DOHH2 (cell line): ENCODE measurements at regions not wholly inside any gene's neighbourhood (a gene's known extent, or its start where the extent isn't known, plus 50 kb on each side); places are given as distances from the start of the nearest gene placed in this dataset.

Source experiments
- EZH2phosphoT487 ChIP-seq: fragments of 200-600 bp; sonication (generic); IDR thresholded peaks from 2 replicates; pipeline ENCODE4 v1.6.1; 2017; ENCODE audit warnings: borderline replicate concordance, mild to moderate bottlenecking, antibody characterized with exemption, low read length, moderate library complexity, mixed read lengths
- TF ChIP-seq, protein P1 (sequence below): fragments of 200-600 bp; sonication (generic); IDR thresholded peaks from one replicate; pipeline ENCODE4 v1.5.1; 2014; ENCODE audit warnings: antibody characterized with exemption, mild to moderate bottlenecking, low read depth, low read length; ENCODE audit not compliant: poor library complexity, severe bottlenecking

DNA sequence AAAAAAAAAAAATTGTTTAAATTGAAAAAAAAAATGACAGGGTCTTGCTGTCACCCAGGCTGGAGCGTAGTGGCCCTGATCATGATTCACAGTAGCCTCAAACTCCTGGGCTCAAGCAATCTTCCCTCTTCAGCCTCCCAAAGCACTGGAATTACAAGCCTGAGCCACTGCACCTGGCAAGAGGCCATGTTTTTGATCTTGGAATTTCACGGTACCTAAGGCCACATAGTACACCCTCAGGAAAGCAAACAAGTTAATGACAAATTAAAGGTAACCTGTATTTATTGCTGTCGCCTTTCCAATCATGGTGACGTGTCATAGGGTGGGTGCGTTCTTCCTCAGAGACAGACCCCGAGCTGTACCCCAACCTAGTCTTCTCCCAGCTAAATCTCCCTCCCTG, 79.2 kb downstream of the LINC00237 start:
- TF ChIP-seq, protein P1, sequence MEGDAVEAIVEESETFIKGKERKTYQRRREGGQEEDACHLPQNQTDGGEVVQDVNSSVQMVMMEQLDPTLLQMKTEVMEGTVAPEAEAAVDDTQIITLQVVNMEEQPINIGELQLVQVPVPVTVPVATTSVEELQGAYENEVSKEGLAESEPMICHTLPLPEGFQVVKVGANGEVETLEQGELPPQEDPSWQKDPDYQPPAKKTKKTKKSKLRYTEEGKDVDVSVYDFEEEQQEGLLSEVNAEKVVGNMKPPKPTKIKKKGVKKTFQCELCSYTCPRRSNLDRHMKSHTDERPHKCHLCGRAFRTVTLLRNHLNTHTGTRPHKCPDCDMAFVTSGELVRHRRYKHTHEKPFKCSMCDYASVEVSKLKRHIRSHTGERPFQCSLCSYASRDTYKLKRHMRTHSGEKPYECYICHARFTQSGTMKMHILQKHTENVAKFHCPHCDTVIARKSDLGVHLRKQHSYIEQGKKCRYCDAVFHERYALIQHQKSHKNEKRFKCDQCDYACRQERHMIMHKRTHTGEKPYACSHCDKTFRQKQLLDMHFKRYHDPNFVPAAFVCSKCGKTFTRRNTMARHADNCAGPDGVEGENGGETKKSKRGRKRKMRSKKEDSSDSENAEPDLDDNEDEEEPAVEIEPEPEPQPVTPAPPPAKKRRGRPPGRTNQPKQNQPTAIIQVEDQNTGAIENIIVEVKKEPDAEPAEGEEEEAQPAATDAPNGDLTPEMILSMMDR = no peak
- no peak for TF ChIP-seq EZH2phosphoT487
